GM12878 (cell line): ENCODE measurements at regions not wholly inside any gene's neighbourhood (a gene's known extent, or its start where the extent isn't known, plus 50 kb on each side); places are given as distances from the start of the nearest gene placed in this dataset.
"Not testable (repeated sequence)": the region's sequence is repeated elsewhere in the genome, so short reads cannot be mapped to it uniquely, and the experiment has no call there.

Experiments
- ATAC-seq: fragments of 200-7000 bp; cut with Tn5 transposase; 3 replicates; pipeline ENCODE4 v1.9.1; 2020; ENCODE audit warnings: mild to moderate bottlenecking, moderate library complexity
- BruUV-seq: library from RNA; stranded (reverse); fragments of 400-500 nt; replicated peaks from 2 replicates; lab custom pipeline; 2021; lab: Mats Ljungman, UMichigan
- CTCF ChIA-PET: fragments of 300-600 bp; sonication (Branson Sonifier 250); formaldehyde crosslinking; extraction: SDS; loops from one replicate; lab custom pipeline; 2021; ENCODE audit warnings: inconsistent platforms; lab: Yijun Ruan, JAX
- POLR2A ChIA-PET: fragments of 350-600 bp; formaldehyde crosslinking; extraction: SDS; loops from one replicate; lab custom pipeline; 2021; ENCODE audit warnings: inconsistent platforms; lab: Charles Lee
- RAD21 ChIA-PET: fragments of 300-600 bp; sonication (Branson Sonifier 250); formaldehyde crosslinking; loops from one replicate; lab custom pipeline; 2023; ENCODE audit warnings: antibody characterized with exemption; ENCODE audit not compliant: unreplicated experiment; lab: Charles Lee
- SMC1A ChIA-PET: fragments of 300-600 bp; sonication (Branson Sonifier 250); formaldehyde crosslinking; loops from one replicate; lab custom pipeline; 2023; ENCODE audit not compliant: unreplicated experiment, uncharacterized antibody; lab: Charles Lee
- DNase-seq: peaks from one replicate; pipeline ENCODE4 v3.0.0-alpha.2; 2011; ENCODE audit warnings: low read depth, low spot score
- FAIRE-seq: peaks from 3 replicates; lab custom pipeline; 2011; peaks lifted over from hg19 to GRCh38; lab: Jason Lieb, UNC
- H2AFZ ChIP-seq: 2 replicates; pipeline ENCODE4 v1.6.0; 2011; ENCODE audit warnings: low read depth, low read length, control low read depth; ENCODE audit not compliant: control insufficient read depth
- H3K27ac ChIP-seq: 2 replicates; pipeline ENCODE4 v1.5.1; 2011; ENCODE audit warnings: control low read depth; ENCODE audit not compliant: control insufficient read depth, insufficient read depth
- H3K27me3 ChIP-seq, 2 experiments: replicated peaks in 1 of 2; 2 replicates each; pipeline versions ENCODE4 v1.6.0 to v1.6.1; 2011; ENCODE audit warnings: low read length in 1 of 2; ENCODE audit not compliant: control insufficient read depth in 2 of 2, insufficient read depth in 2 of 2
- H3K36me3 ChIP-seq, 2 experiments: 2 replicates each; pipeline ENCODE4 v1.5.1; 2011; ENCODE audit warnings: low read length in 1 of 2; ENCODE audit not compliant: control insufficient read depth in 2 of 2, insufficient read depth in 2 of 2
- H3K4me1 ChIP-seq: 2 replicates; pipeline ENCODE4 v1.6.1; 2011; ENCODE audit warnings: mild to moderate bottlenecking, low read length, moderate library complexity, mixed read lengths; ENCODE audit not compliant: control insufficient read depth, insufficient read depth
- H3K4me2 ChIP-seq: 2 replicates; pipeline ENCODE4 v1.6.0; 2011; ENCODE audit warnings: control low read depth; ENCODE audit not compliant: control insufficient read depth, insufficient read depth
- H3K4me3 ChIP-seq: fragments of 200-600 bp; sonication (generic); 2 replicates; pipeline ENCODE4 v1.5.1; 2016
- H3K79me2 ChIP-seq: 2 replicates; pipeline ENCODE4 v1.6.0; 2011; ENCODE audit warnings: low read length; ENCODE audit not compliant: control insufficient read depth, insufficient read depth
- H3K9ac ChIP-seq: 2 replicates; pipeline ENCODE4 v1.8.0; 2011; ENCODE audit warnings: low read length, control low read depth, mixed read lengths; ENCODE audit not compliant: control insufficient read depth, insufficient read depth
- H3K9me3 ChIP-seq: replicated peaks from 3 replicates; pipeline ENCODE4 v1.5.1; 2011; ENCODE audit warnings: mild to moderate bottlenecking, low read length; ENCODE audit not compliant: control insufficient read depth, insufficient read depth
- H4K20me1 ChIP-seq: 2 replicates; pipeline ENCODE4 v1.6.0; 2011; ENCODE audit not compliant: control insufficient read depth, insufficient read depth
- ASH2L ChIP-seq: fragments of 300-600, 200-600 bp; sonication (generic); IDR thresholded peaks from 2 replicates; pipeline ENCODE4 v1.6.1; 2017; ENCODE audit warnings: low read depth, mild to moderate bottlenecking, borderline replicate concordance
- ATF7 ChIP-seq: fragments of 450-650 bp; IDR thresholded peaks from 2 replicates; pipeline ENCODE4 v1.6.1; 2016; ENCODE audit warnings: low read depth, mild to moderate bottlenecking
- BRCA1 ChIP-seq: IDR thresholded peaks from 2 replicates; pipeline ENCODE4 v1.6.1; 2011; ENCODE audit warnings: low read depth, low read length, improper control_type of control experiment
- E2F8 ChIP-seq: fragments of 450-650 bp; IDR thresholded peaks from 2 replicates; pipeline ENCODE4 v1.6.1; 2018; ENCODE audit warnings: mild to moderate bottlenecking, low read depth, moderate library complexity; ENCODE audit not compliant: partially characterized antibody
- FOXK2 ChIP-seq: fragments of 450-650 bp; IDR thresholded peaks from 2 replicates; pipeline ENCODE4 v1.6.1; 2017; ENCODE audit warnings: mild to moderate bottlenecking, moderate library complexity
- HCFC1 ChIP-seq: fragments of 150-350 bp; IDR thresholded peaks from 2 replicates; pipeline ENCODE4 v1.6.1; 2014; ENCODE audit warnings: low read length
- MYC ChIP-seq: IDR thresholded peaks from 2 replicates; pipeline ENCODE4 v1.6.1; 2011; ENCODE audit warnings: mild to moderate bottlenecking, low read length, moderate library complexity, inconsistent platforms; ENCODE audit not compliant: insufficient read depth, insufficient replicate concordance, insufficient read length, severe bottlenecking
- ZBED1 ChIP-seq: IDR thresholded peaks from 2 replicates; pipeline ENCODE4 v1.6.1; 2016; ENCODE audit warnings: borderline replicate concordance
- WGBS: methylation state at CpG from one replicate; pipeline ENCODE4 v1.1.6; 2016; ENCODE audit warnings: low lambda C conversion rate; ENCODE audit not compliant: insufficient replicate concordance, insufficient coverage; ENCODE audit errors: missing lambda C conversion rate; 5-methylcytosine and 5-hydroxymethylcytosine counted together
- in situ Hi-C: fragments of 300-500 bp; cut with MboI; formaldehyde crosslinking; loops from 9 replicates; pipeline ENCODE4 v1.14.3; 2018; ENCODE audit warnings: mixed read lengths
- intact Hi-C: fragments of 100-400 bp; cut with micrococcal nuclease; formaldehyde crosslinking; loops from one replicate; pipeline ENCODE4 v1.14.2; 2022; ENCODE audit not compliant: unreplicated experiment

- Histone ChIP-seq H3K79me2 (no peaks in the 10 kb centered on the region), H2AFZ (no peak overlapping the region), H3K27ac (no peak overlapping the region), H3K9ac (no peak overlapping the region), H4K20me1 (no peaks in the 10 kb centered on the region), H3K4me2 (no peak overlapping the region), H3K36me3 (no peaks in the 10 kb centered on the region), H3K4me1 (no peaks in the 10 kb centered on the region)
- 21% methylated on average over 6 of the region's 6 CpGs for WGBS
- SMC1A ChIA-PET: no interaction called here
- CTCF ChIA-PET: no interaction called here
- intact Hi-C loops: no loop called here
- BruUV-seq: no TSS peak
- DNase-seq: no peak
- POLR2A ChIA-PET: no interaction called here
- in situ Hi-C loops: no loop called here
- no peak for FAIRE-seq
- no peak for ATAC-seq
- TF ChIP-seq E2F8: no peak
- TF ChIP-seq HCFC1: no peak
- TF ChIP-seq ASH2L: no peak
- TF ChIP-seq FOXK2: no peak
- no peak for TF ChIP-seq MYC
- no peak for TF ChIP-seq ATF7
- no peak for TF ChIP-seq BRCA1
- TF ChIP-seq ZBED1: no peak
- TF ChIP-seq, all 136 proteins: peak for 0
- no peaks in the 10 kb centered on the region for H3K27me3 ChIP-seq
- RAD21 ChIA-PET: no interaction called here
- H3K4me3 ChIP-seq: no peak overlapping the region
- H3K9me3 ChIP-seq: no peaks in the 10 kb centered on the region
Measured at GRCh38 chrX:71828086-71828485, 64.9 kb downstream of the CXorf49B start.

- POLR2A ChIA-PET, H4K20me1 ChIP-seq, RAD21 ChIA-PET, H3K9ac ChIP-seq, CTCF ChIA-PET, BruUV-seq, FAIRE-seq, H3K9me3 ChIP-seq, in situ Hi-C loops, H3K4me3 ChIP-seq, H3K79me2 ChIP-seq, ATAC-seq, H3K27ac ChIP-seq, H3K4me2 ChIP-seq, H3K4me1 ChIP-seq, SMC1A ChIA-PET, H3K36me3 ChIP-seq, DNase-seq, H2AFZ ChIP-seq, intact Hi-C loops, H3K27me3 ChIP-seq: not testable (repeated sequence)
- WGBS: 23% methylated on average over 4 of the region's 4 CpGs
Measured at GRCh38 chrX:71838092-71838491, 72.6 kb upstream of the NHSL2 start.
